K562 (cell line): ENCODE measurements at regions not wholly inside any gene's neighbourhood (a gene's known extent, or its start where the extent isn't known, plus 50 kb on each side); places are given as distances from the start of the nearest gene placed in this dataset.

Source experiments
- ATAC-seq: fragments of 200-7000 bp; cut with Tn5 transposase; 3 replicates; pipeline ENCODE4 v1.9.1; 2020; ENCODE audit warnings: moderate library complexity
- BruUV-seq: library from RNA; stranded (reverse); fragments of 400-500 nt; replicated peaks from 2 replicates; lab custom pipeline; 2021; lab: Mats Ljungman, UMichigan
- CTCF ChIA-PET: fragments of 300-600 bp; formaldehyde crosslinking; extraction: SDS; loops from one replicate; lab custom pipeline; 2021; ENCODE audit warnings: low intra/inter-chr PET ratio; lab: Yijun Ruan, JAX
- POLR2A ChIA-PET: fragments of 300-600, 350-650 bp; sonication (Branson Sonifier 250); formaldehyde crosslinking; extraction: SDS; loops from one replicate; lab custom pipeline; 2021; ENCODE audit warnings: antibody characterized with exemption, inconsistent platforms; lab: Yijun Ruan, JAX
- DNase-seq, 4 experiments: peaks; one replicate each; pipeline versions ENCODE4 v3.0.0 to v3.0.0-alpha.2; 2011 to 2018; ENCODE audit warnings: low spot score in 3 of 4, mixed read lengths in 3 of 4; ENCODE audit errors: extremely low read depth in 1 of 4
- FAIRE-seq: peaks from 2 replicates; lab custom pipeline; 2011; peaks lifted over from hg19 to GRCh38; lab: Jason Lieb, UNC
- H2AFZ ChIP-seq: 2 replicates; pipeline ENCODE4 v1.6.0; 2011; ENCODE audit warnings: low read depth, low read length, control low read depth, inconsistent platforms
- H3K27ac ChIP-seq: fragments of 200-600 bp; 3 replicates; pipeline ENCODE4 v1.8.0; 2011; ENCODE audit warnings: low read depth, mild to moderate bottlenecking, control low read depth, inconsistent platforms, low read length, moderate library complexity, mixed read lengths; ENCODE audit errors: extremely low read depth
- H3K27me3 ChIP-seq, 2 experiments: fragments of 300-600 bp in 1 of 2; 2 replicates in 1 of 2; 3 replicates in 1 of 2; pipeline versions ENCODE4 v1.6.0 to v1.8.0; 2011; ENCODE audit warnings: inconsistent platforms in 2 of 2, low read length in 2 of 2, mild to moderate bottlenecking in 1 of 2, mixed read lengths in 1 of 2, moderate library complexity in 1 of 2; ENCODE audit not compliant: control insufficient read depth in 2 of 2, insufficient read depth in 2 of 2
- H3K36me3 ChIP-seq: fragments of 300-600 bp; 3 replicates; pipeline ENCODE4 v1.8.0; 2011; ENCODE audit warnings: mild to moderate bottlenecking, low read length, inconsistent platforms; ENCODE audit not compliant: control insufficient read depth, insufficient read depth
- H3K4me1 ChIP-seq, 2 experiments: fragments of 200-600 bp in 1 of 2; replicated peaks in 1 of 2; 2 replicates in 1 of 2; 3 replicates in 1 of 2; pipeline versions ENCODE4 v1.5.1 to v1.8.0; 2011; ENCODE audit warnings: inconsistent platforms in 2 of 2, low read length in 2 of 2, mild to moderate bottlenecking in 1 of 2, mixed read lengths in 1 of 2, moderate library complexity in 1 of 2; ENCODE audit not compliant: control insufficient read depth in 2 of 2, insufficient read depth in 2 of 2
- H3K4me2 ChIP-seq: 2 replicates; pipeline ENCODE4 v1.6.1; 2011; ENCODE audit warnings: low read length, control low read depth, inconsistent platforms, mixed read lengths; ENCODE audit not compliant: insufficient read depth
- H3K4me3 ChIP-seq: fragments of 200-600 bp; sonication (generic), shearing (Covaris generic); 2 replicates; pipeline ENCODE4 v1.5.1; 2016; ENCODE audit warnings: control low read depth, inconsistent platforms
- H3K79me2 ChIP-seq: fragments of 200-600 bp; 3 replicates; pipeline ENCODE4 v1.8.0; 2011; ENCODE audit warnings: low read length, inconsistent platforms; ENCODE audit not compliant: control insufficient read depth, insufficient read depth
- H3K9ac ChIP-seq, 2 experiments: 2 replicates each; pipeline versions ENCODE4 v1.6.0 to v1.6.1; 2011; ENCODE audit warnings: low read depth in 2 of 2, low read length in 2 of 2, control low read depth in 1 of 2, inconsistent platforms in 1 of 2, mild to moderate bottlenecking in 1 of 2, mixed read lengths in 1 of 2; ENCODE audit not compliant: insufficient read depth in 1 of 2
- H3K9me1 ChIP-seq: one replicate; pipeline ENCODE4 v1.6.0; 2011; ENCODE audit warnings: inconsistent platforms, mild to moderate bottlenecking, low read length, moderate library complexity; ENCODE audit not compliant: control insufficient read depth, insufficient read depth
- H3K9me3 ChIP-seq: replicated peaks from 2 replicates; pipeline ENCODE4 v1.5.1; 2011; ENCODE audit warnings: low read depth, low read length, inconsistent platforms; ENCODE audit not compliant: control insufficient read depth, insufficient read depth
- H4K20me1 ChIP-seq: replicated peaks from 2 replicates; pipeline ENCODE4 v1.6.1; 2011; ENCODE audit warnings: low read length, inconsistent platforms, mixed read lengths; ENCODE audit not compliant: control insufficient read depth, insufficient read depth
- BRD4 ChIP-seq: fragments of 200-600 bp; sonication (generic); IDR thresholded peaks from 2 replicates; pipeline ENCODE4 v1.6.1; 2017; ENCODE audit warnings: inconsistent platforms
- E2F8 ChIP-seq: fragments of 450-650 bp; IDR thresholded peaks from 2 replicates; pipeline ENCODE4 v1.7.1; 2018; ENCODE audit warnings: mild to moderate bottlenecking, low read depth; ENCODE audit not compliant: partially characterized antibody
- MGA ChIP-seq: fragments of 450-650 bp; IDR thresholded peaks from 2 replicates; pipeline ENCODE4 v1.6.1; 2016; ENCODE audit warnings: mild to moderate bottlenecking, moderate library complexity
- MTF1 ChIP-seq: fragments of 250-450 bp; sonication (Bioruptor Pico); IDR thresholded peaks from 2 replicates; pipeline ENCODE4 v1.9.0; 2021; ENCODE audit warnings: moderate library complexity, mild to moderate bottlenecking, inconsistent platforms, borderline replicate concordance
- NEUROD1 ChIP-seq: fragments of 150-350 bp; IDR thresholded peaks from 2 replicates; pipeline ENCODE4 v1.6.1; 2014; ENCODE audit warnings: borderline replicate concordance, low read length, low read depth; ENCODE audit not compliant: partially characterized antibody
- PTTG1 ChIP-seq: fragments of 450-650 bp; IDR thresholded peaks from 2 replicates; pipeline ENCODE4 v1.6.1; 2016; ENCODE audit warnings: low read depth, mild to moderate bottlenecking, missing genetic modification characterization, missing compliant biosample characterization
- RBM39 ChIP-seq: fragments of 200-400 bp; formaldehyde crosslinking; optimal IDR thresholded peaks from 2 replicates; pipeline ENCODE3; 2018; ENCODE audit warnings: low read depth, low read length
- ZNF121 ChIP-seq: sonication (generic); formaldehyde crosslinking; conservative IDR thresholded peaks from 2 replicates; pipeline ENCODE4 v1.8.0; 2022; ENCODE audit warnings: missing genetic modification reagents
- WGBS: fragments of 100-300 bp; shearing (Covaris generic); methylation state at CpG from one replicate; pipeline ENCODE4 v1.1.6; 2016; ENCODE audit warnings: low coverage, mixed read lengths; ENCODE audit not compliant: insufficient coverage; ENCODE audit errors: missing lambda C conversion rate; 5-methylcytosine and 5-hydroxymethylcytosine counted together
- in situ Hi-C: fragments of 300-500 bp; cut with MboI; formaldehyde crosslinking; loops from 4 replicates; pipeline ENCODE4 v1.15.0; 2018; ENCODE audit warnings: inconsistent platforms, mixed read lengths
- intact Hi-C: fragments of 100-400 bp; cut with micrococcal nuclease; formaldehyde crosslinking; loops from 2 replicates; pipeline ENCODE4 v1.14.2; 2022

- DNase-seq (no peak), FAIRE-seq (no peak), ATAC-seq (no peak)
- Histone ChIP-seq H3K27ac (no peak overlapping the region), H3K4me1 (no peaks in the 10 kb centered on the region; a peak in 1 of 5 replicates), H3K27me3 (no peaks in the 10 kb centered on the region; a peak in 1 of 5 replicates), H4K20me1 (no peaks in the 10 kb centered on the region), H3K9me1 (no peaks in the 10 kb centered on the region), H3K79me2 (no peaks in the 10 kb centered on the region), H2AFZ (no peak overlapping the region), H3K4me3 (no peak overlapping the region), H3K9me3 (no peaks in the 10 kb centered on the region), H3K36me3 (no peaks in the 10 kb centered on the region), H3K4me2 (no peak overlapping the region), H3K9ac (no peak overlapping the region)
- WGBS: 0% methylated on average over 10 of the region's 21 CpGs
- in situ Hi-C loops (no loop called here), intact Hi-C loops (no loop called here)
- POLR2A ChIA-PET: no interaction called here
- BruUV-seq: no TSS peak
- CTCF ChIA-PET: no interaction called here
- TF ChIP-seq MTF1 (no peak), MGA (no peak), PTTG1 (tag) (no peak), BRD4 (no peak), RBM39 (no peak), NEUROD1 (no peak), ZNF121 (CRISPR knock-in tag) (no peak), E2F8 (no peak)
Measured at GRCh38 chr22:48594016-48594756, 1233.5 kb downstream of the BRD1 start.
